GM19328 (cell line): ENCODE measurements at regions not wholly inside any gene's neighbourhood (a gene's known extent, or its start where the extent isn't known, plus 50 kb on each side); places are given as distances from the start of the nearest gene placed in this dataset.

Experiments
- ATAC-seq: cut with Tn5 transposase; IDR thresholded peaks from one replicate; pipeline ENCODE4 v1.9.1; 2021; ENCODE audit warnings: mild to moderate bottlenecking, moderate library complexity; ENCODE audit not compliant: unreplicated experiment

DNA sequence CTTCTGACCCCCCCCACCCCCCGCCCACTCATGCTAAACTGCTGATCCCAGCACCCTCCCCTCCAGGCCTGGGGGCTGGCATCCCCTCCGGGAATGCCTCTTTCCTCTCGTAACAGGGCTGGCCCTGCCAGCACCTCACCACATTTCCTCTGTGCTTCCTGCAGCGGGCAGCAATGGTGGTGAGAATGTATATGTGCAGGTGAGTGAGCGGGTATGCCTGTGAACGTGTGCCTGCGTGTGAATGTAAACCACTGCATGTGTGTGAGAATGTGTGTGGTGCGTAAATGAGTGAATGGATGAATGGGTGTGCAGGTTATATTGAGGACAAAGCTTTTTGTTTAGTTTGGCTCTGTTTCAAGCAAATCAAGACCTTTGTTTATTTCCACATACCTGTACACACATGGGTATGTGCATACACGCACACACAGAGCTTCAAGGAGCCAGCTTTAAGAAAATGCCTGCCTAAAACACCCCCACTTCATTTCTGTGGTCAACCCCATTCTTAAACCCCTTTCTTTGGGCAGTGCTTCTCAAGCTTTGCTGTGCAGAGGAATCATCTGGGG lies 95.7 kb upstream of the SHB start:
- ATAC-seq: no peak

DNA sequence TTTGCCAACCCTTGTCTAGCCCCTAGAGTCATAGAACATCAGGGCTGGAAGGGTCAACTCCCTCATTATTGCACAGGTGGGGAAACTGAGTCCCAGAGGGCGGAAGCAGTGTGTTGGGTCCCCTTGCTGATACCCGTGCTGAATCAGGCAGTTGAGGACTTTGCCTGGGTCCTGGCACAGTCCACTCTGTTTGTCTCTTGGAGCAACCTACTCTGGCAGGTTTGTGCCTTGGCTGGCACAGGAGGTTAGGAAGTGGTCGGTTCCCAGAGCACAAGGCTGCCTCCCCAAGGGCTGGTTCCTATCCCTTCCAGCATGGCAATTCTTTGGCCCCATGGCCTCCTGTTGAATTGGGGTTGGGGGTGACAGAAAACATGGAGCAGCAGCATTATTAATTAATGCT lies 94.5 kb upstream of the SHB start:
- ATAC-seq: no peak

DNA sequence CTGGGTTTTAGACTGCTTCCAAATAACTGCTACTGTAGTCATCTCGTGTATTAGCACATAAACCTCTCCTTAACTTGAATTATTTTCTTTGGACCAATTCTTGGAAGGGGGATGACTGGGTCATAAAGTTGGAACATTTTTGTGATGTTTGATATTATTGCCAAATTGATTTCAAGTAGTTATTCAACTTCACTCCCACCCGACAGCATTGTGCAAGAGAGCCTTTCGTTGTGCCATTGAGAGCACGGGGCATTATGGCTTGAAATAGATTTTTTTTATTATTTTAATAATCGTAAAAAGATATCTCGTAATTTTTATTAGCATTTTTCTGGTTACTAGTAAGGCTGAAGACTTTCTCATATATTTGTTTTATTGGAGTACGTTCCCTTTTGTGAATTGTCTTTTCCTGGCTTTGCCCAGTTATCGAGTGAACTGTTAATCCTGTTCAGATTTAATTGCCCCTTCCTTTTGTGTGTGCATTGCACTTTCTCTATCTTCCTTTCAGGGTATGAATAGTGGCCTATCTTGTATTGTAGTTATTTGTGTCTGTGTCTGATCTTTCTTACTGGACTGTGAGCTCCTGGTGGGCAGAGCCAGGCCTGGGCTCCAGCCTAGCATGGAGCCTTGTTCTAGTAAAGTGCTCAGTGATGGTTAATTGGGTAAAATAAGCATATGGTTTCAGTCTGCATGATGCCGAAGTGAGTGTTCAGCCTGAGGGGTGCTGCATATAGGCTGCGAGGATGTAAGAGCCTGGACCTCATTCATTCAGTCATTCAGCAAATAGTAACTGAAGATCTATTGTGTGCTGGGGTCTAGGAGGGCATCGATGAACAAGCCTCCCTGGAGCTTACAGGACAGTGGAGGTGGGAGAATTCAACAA lies 93.5 kb upstream of the SHB start:
- ATAC-seq: no peak

DNA sequence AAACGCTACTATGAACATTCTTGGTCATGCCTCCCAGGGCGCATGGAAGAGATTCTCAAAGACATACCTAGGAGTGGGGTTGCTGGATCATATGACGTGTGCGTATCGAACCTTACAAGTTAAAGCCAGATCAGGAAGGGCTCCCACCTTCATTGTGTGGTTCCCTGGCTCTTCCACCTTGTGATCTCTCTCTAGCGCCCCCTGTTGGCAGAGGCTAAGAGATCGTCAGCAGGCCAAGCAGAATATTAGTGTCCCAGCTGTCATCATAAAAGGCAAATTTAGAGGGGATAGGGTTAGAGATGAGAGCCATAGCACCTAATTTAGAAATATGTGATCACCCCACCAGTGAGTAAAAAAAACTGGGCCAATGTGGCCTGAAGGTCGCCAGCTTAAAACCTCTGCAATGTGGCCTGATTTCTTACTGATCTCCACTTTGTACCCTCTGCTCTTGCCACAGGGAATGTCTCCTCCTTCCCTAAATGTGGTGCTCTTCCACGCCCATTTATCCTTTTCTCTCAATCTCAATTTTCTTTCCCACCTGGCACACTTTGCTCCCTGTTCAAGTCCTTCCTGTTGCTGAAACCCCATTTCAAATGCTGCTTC lies 91.7 kb upstream of the SHB start:
- no peak for ATAC-seq

DNA sequence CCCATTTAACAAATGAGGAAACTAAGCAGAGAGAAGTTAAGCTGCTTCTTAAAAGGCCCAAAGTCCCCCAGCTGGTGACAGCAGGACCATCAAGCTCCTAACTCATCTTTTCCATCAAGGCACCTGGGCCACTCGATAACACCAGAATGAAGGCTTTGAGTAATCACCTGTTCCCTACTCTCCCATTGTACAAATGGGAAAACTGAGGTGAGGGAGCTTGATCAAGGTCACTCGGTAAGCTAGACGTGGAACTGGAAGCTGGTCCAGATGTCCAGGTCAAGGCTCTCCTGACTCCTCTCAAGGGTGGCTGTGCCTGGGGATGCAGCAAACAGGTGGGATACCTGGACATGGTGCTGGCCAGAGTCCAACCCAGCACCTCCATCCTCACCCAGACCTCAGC lies 90.6 kb upstream of the SHB start:
- ATAC-seq: no peak

DNA sequence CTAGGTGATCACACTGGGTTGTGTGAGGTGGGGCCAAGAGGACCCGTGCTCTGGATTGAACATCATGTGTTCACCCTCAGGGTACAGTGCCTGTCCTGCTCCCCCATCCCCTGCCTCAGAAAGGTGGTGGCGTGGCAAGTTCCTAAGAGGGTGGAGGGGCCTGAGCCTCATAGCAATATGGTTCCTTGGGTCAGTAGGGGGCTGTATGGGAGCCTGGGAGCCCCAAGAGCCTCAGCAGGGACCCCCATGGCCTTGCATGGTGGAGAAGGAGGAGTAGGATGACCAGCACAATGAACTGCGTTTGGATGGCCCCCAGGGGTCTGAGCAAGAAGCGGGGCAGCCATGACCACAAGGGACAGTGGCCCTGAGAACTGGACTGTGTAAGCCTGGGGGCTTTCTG lies 89.6 kb upstream of the SHB start:
- ATAC-seq: no peak

DNA sequence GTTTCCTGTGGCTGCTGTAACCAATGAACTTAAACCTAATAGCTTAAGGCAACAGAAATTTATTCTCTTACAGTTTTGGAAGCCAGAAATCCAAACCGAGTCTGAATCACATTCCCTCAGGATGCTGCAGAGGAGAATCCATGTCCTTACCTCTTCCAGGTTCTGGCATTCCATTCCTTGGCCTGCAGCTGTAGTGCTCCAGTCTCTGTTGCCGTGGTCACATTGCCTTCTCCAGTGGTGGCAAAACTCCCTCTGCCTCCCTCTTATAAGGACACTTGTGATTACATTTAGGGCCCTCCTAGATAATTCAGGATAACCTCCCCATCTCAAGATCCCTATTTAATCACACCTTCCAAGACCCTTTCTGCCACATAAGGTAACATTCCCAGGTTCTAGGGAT lies 88.7 kb upstream of the SHB start:
- no peak for ATAC-seq

DNA sequence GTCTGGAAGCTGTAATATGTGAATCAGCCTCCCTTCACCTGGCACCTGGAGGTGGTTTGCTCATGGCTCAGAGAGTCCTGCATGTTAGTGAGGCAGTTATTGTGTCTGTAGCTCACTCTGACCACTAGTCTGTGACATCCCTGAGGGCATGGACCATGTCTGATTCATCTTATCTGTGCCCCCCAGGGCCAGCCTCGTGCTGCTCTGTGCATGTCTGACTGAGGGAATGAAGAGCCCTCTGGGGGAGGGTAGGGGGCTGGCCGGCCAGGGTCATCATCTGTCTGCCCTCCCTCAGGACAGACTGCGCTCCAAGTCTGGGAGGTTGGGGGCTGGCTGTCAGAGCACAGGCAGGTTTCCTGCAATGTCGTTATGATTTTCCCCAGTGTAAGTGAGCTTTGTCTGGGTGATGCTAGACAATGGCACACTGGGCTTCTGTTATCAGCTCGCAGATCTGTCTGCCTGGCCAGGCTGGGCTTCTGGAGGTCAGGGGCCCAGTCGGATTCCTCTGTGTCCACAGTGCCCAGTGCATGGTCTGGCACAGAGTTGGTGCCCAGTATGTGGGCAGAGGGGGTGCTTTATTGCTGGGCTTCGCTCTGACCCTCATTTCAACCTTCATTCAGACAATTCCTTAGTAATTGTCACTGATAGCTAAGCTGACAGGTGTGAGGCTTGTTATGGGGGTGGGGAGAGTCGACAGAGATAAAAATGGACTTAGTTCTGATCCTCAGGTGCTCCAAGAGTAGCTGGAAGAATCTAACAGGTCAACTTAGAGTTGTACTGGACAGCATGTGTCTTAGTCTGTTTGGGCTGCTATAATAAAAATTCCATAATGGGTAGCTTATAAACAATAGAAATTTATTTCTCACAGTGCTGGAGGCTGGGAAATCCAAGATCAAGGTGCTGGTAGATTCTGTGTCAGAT lies 85.7 kb upstream of the SHB start:
- ATAC-seq: no peak

DNA sequence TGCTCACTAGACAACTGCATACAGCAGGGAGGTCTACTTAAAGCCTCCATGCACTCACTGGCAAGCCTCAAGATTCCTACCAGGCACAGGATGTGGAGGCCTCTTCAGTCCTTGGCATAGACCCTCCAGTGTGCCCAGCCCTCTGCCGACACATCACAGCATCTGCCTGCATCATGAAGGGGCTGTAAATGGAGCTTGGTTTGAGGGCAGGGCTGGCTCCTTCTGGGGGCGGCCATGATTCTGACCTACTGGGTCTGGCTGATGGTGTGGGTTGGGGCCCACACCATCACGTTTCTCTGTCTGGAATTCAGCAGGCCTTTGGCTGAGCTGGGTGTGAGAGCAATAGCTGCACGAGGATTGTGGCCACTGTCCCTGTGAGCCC lies 84.9 kb upstream of the SHB start:
- ATAC-seq: no peak

DNA sequence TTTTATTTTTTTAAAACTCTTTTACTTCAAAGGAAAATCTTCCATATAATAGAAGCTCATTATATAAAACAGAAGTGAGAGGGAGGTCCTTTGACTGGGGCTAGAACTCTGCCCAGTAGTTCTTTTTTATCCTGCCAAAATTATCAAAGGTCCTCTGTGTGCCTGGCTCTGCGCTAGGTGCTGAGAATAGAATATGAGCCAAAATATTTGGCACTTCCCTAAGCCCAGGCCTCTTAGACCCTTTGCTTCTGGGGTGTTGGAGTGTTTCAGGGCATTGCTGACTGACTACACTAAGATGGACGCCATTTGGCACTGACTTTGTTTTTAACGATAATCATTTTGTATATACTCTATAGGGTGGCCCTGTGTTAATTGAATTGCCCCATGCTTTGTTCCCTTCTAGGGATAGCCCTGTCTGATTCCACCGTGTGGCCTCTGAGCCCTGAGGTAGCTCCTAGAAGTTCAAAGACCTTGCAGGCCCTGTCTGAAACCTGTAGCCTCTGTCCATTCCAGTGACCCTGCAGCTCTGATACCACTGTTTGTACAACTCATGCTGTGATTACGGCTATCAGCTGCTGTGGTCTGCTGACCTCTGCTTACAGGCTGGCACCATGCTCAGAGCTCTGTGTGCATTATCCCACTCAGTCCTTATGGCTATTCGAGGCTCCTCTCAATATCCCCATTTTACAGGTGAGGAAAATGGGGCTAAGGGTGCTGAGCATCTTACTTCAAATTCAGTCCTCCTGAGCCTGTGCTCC lies 84.3 kb upstream of the SHB start:
- no peak for ATAC-seq

DNA sequence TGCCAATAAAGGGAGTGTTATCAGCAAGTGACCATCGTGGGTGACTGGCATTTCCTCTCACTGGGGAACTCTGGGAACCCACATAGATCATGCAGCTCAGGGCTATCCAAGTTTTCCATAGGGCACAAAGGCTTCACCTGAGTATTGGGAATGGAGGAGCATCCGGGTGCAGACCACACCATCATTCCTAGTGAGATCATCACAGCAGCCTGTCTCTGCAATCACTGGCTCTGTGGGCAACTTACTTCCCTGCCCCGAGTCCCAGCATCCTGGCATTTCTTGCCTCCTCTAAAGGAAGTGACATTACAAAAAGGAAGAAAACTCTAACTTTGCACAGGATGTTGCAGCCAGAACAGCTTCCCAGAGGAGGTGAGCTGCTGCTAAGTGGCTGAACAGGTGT lies 80.6 kb upstream of the SHB start:
- ATAC-seq: no peak

DNA sequence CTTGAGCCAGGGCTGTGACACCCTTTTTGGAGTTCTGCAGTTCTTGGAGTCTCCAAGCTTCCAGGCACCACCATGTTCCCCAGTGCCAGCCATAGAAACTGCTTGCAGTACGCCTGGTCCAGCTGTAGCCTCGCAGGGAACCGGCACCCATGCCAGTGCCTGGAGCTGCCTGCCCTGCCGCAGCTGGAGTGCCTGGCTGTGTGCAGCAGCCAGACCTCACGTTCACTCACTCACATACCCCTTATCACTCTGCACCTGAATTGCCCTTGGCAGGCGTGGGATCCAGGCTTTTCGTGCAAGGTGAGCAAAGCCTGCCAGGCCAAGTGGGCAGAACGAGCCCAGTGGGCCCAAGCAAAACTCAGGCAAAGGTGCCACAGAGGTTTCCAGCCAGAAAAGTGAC lies 77.8 kb upstream of the SHB start:
- ATAC-seq: no peak

DNA sequence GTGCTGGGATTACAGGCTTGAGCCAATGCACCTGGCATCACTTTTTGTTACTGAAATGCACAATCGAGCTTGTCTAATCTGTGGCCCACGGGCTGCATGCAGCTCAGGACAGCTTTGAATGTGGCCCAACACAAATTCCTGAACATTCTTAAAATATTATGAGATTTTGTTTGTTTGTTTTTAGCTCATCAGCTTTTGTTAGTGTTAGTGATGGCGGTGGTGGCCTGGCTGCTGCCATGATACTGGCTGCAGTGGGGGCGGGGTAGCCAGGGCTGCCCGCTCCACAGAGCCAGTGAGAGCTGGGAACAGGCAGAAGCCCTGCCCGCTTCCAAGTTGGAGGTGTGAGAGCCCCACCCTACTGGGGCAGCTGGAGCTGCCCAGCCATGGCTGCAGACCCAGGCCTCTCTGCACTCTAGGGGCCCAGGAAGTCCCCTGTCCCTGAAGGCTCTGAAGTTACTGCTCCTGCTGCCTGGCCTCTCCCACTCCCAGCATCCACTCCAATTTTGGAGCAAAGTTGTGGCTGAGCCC lies 76.6 kb upstream of the SHB start:
- no peak for ATAC-seq

DNA sequence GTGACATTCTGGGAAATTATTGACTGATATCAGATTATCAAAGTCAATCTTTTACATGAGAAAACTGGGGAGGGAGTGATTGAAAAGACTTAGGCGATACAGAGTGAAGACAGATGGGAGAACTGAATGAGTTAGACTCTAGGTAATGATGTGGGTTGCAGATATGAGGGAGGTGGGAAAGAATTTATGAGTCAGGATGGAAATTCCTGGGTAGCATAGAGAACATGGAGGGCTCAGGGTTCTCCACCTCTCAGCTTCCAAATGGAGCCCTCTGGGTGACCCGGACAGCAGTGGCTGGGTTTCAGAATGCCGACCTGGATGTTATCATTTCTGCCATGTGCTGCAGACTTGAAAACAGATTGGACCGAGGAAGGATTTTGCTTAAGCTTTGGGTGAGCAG lies 75.4 kb upstream of the SHB start:
- ATAC-seq: no peak

DNA sequence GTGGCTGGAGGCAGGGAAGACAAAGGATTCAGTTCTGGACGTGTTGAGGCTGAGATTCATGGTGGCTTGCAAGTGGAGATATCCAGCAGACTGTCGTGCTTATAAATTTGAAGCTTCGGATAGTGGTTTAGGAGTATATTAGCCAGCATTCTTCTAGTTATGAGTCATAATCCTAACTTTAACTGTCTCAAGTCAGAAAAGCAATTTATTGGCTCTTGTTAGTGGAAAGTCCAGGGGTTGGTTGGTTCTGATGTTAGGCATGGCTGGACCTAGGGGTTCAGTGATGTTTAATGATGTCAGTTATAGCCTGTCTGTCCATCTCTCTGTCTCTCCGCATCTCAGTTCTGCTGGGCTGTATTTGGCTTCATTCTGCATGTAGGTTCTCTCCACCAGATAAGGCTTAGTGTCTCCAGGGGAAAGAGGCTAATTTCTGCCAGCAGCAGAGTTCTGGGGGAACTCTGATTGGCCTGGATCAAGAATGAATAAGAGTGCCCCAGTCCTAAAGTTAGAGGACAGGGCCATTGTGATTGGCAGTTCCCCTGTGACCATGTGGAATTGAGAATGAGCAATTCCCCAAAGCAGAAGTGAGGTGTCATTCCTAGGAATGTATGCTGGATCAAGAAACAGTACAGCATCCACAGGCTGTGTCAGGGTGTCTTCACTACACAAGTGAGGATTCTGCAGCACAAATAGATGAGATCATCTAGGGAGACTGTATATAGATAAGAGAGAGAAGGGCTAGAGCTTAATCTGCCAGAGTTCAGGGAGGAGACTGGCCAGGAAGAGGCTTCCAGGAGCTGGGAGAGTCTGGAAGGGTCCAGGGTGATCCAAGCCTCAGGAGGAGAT lies 72.9 kb upstream of the SHB start:
- no peak for ATAC-seq

DNA sequence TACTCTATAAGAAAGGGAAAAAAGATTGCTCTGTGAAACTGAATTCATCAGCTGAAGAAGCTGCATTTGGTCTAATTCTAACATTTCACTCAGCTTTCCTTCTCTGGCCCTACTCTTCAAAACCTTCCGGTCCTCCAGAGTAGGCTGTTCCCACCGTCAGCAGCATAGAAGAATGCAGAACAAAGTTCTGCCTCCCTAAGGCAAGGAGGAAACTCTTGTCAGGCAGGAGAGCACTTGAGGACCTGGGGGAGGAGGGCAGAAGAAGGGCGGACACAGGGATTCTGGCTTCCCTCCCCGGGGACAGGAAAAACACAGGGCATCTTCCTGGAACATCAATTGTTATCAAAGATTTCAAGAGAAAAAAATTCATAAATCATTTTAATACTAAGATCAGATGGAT lies 69.2 kb upstream of the SHB start:
- ATAC-seq: no peak

DNA sequence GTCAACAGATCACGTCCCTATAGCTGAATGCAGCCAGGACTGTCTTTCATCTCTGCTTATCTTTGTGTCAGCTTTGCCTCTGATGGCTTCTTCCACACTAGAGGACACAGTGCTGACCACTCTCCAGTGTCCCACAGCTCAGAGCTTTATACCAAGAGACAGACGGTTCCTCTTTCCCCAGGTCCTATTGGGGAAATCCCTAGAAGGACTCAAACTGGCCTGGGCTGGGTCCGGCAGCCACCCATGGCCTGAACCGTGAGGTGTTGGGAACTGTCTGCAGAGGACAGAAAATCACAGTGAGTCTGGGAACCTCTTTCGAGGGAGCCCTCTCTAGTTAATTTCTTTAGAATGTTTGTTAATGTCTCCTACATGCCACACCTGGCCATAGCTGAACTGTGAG lies 68.3 kb upstream of the SHB start:
- ATAC-seq: no peak

DNA sequence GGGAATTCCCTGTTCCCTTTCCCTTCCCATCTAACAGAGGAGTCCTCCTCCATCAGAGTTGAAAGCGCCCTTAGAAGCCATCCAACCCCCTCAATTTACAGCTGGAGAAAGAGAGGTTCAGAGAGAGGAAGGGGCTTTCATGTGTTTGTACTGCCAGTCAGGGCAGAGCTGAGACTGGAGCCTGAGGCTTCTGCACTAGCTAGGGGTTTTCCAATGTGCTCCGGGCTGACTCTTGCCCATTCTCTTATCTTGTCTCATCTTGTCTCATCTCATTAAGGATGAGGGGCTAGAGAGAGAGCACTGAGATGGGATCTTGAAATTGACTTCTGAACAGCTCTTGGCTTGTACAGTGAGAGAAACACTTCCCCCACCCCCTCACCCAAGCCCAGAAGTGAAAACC lies 67.4 kb upstream of the SHB start:
- ATAC-seq: no peak

DNA sequence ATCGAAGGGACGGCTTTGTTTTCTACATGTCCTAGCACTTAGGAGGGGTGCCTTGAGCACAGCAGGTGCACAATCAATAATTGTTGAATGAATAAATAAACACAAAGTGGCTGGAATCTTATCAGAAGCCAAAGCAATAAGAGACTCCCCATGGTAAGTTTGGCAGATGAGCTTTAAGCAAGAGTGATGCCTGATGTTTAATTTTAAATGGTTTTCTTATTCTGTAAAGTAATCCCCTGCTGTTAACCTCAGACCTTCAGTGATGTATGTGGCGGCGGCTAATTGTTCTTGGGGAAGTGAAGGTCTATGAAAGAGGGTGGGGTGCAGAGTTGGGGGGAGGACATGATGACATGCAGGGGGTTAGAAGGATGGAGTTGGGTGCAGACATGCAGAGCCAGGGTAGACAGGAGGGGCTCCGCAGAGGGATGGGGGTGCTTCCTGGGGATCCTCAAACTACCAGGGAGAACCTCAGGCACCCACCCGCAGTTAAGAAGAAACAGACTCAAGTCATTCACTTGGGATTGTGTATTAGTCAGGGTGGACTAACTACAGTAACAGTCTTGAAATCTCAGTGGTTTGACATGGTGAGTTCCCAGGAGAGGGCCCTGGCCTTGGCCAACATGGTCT lies 65.7 kb upstream of the SHB start:
- no peak for ATAC-seq
